HepG2 (cell line): ENCODE measurements at regions not wholly inside any gene's neighbourhood (a gene's known extent, or its start where the extent isn't known, plus 50 kb on each side); places are given as distances from the start of the nearest gene placed in this dataset.

Experiments used
- ATAC-seq: fragments of 200-7000 bp; cut with Tn5 transposase; 3 replicates; pipeline ENCODE4 v1.9.1; 2020; ENCODE audit warnings: mild to moderate bottlenecking, moderate library complexity
- BruUV-seq: library from RNA; stranded (reverse); fragments of 400-500 nt; replicated peaks from 2 replicates; lab custom pipeline; 2021; lab: Mats Ljungman, UMichigan
- CTCF ChIA-PET: fragments of 300-600 bp; formaldehyde crosslinking; extraction: SDS; loops from one replicate; lab custom pipeline; 2021; ENCODE audit warnings: low total read pairs, inconsistent platforms, low intra/inter-chr PET ratio; lab: Yijun Ruan, JAX
- POLR2A ChIA-PET: fragments of 350-600 bp; sonication (Branson Sonifier 250); formaldehyde crosslinking; loops from one replicate; lab custom pipeline; 2020; ENCODE audit warnings: antibody characterized with exemption, inconsistent platforms; lab: Yijun Ruan, JAX
- DNase-seq: peaks from one replicate; pipeline ENCODE4 v3.0.0-alpha.2; 2015; ENCODE audit warnings: low spot score
- FAIRE-seq: peaks from 3 replicates; lab custom pipeline; 2011; peaks lifted over from hg19 to GRCh38; lab: Jason Lieb, UNC
- H2AFZ ChIP-seq: one replicate; pipeline ENCODE4 v1.6.1; 2011; ENCODE audit warnings: low read length, inconsistent platforms
- H3K27ac ChIP-seq: fragments of 300-600 bp; 3 replicates; pipeline ENCODE4 v1.8.0; 2011; ENCODE audit warnings: mixed run types, mild to moderate bottlenecking, mixed read lengths, low read length, inconsistent platforms; ENCODE audit not compliant: insufficient read depth; ENCODE audit errors: extremely low read length
- H3K27me3 ChIP-seq, 2 experiments: fragments of 200-600 bp in 1 of 2; 2 replicates in 1 of 2; 3 replicates in 1 of 2; pipeline versions ENCODE4 v1.6.0 to v1.8.0; 2011; ENCODE audit warnings: low read length in 2 of 2, mild to moderate bottlenecking in 2 of 2, moderate library complexity in 2 of 2, inconsistent platforms in 1 of 2; ENCODE audit not compliant: insufficient read depth in 2 of 2, control insufficient read depth in 1 of 2
- H3K36me3 ChIP-seq, 2 experiments: fragments of 200-600 bp in 1 of 2; replicated peaks in 1 of 2; 2 replicates in 1 of 2; 3 replicates in 1 of 2; pipeline versions ENCODE4 v1.5.1 to v1.8.0; 2011; ENCODE audit warnings: low read length in 2 of 2, inconsistent platforms in 1 of 2; ENCODE audit not compliant: insufficient read depth in 2 of 2, control insufficient read depth in 1 of 2
- H3K4me1 ChIP-seq: 2 replicates; pipeline ENCODE4 v1.5.1; 2012; ENCODE audit warnings: low read length, inconsistent platforms; ENCODE audit not compliant: insufficient read depth
- H3K4me2 ChIP-seq: 2 replicates; pipeline ENCODE4 v1.6.0; 2011; ENCODE audit warnings: low read depth, low read length, inconsistent platforms
- H3K4me3 ChIP-seq, 3 experiments: fragments of 200-600 bp in 1 of 3; sonication (generic), shearing (Covaris generic) in 1 of 3; replicated peaks in 1 of 3; 2 replicates each; pipeline ENCODE4 v1.5.1; 2011 to 2016; ENCODE audit warnings: low read length in 3 of 3, inconsistent platforms in 2 of 3, low read depth in 2 of 3, mild to moderate bottlenecking in 2 of 3, control low read depth in 1 of 3, mixed read lengths in 1 of 3; ENCODE audit not compliant: insufficient read depth in 1 of 3
- H3K79me2 ChIP-seq: one replicate; pipeline ENCODE4 v1.6.1; 2011; ENCODE audit warnings: low read length, inconsistent platforms; ENCODE audit not compliant: insufficient read depth
- H3K9ac ChIP-seq: 2 replicates; pipeline ENCODE4 v1.6.0; 2011; ENCODE audit warnings: mild to moderate bottlenecking, low read depth, low read length, inconsistent platforms; ENCODE audit not compliant: insufficient read depth
- H3K9me3 ChIP-seq: 2 replicates; pipeline ENCODE4 v1.5.1; 2012; ENCODE audit warnings: mild to moderate bottlenecking, low read length
- H4K20me1 ChIP-seq: 2 replicates; pipeline ENCODE4 v1.6.0; 2011; ENCODE audit warnings: inconsistent platforms, mild to moderate bottlenecking, low read length, moderate library complexity; ENCODE audit not compliant: insufficient read depth
- CENPT ChIP-seq: sonication (generic); formaldehyde crosslinking; IDR thresholded peaks from 2 replicates; pipeline ENCODE4 v1.8.0; 2022; ENCODE audit warnings: low read depth, mild to moderate bottlenecking, moderate library complexity, missing genetic modification reagents
- CREB1 ChIP-seq, 2 experiments: fragments of 450-650 bp in 1 of 2; IDR thresholded peaks; 2 replicates each; pipeline ENCODE4 v1.6.1; 2016 to 2017; ENCODE audit warnings: control low read depth in 1 of 2, mild to moderate bottlenecking in 1 of 2, missing compliant biosample characterization in 1 of 2, missing genetic modification characterization in 1 of 2
- ELF1 ChIP-seq: sonication (generic); formaldehyde crosslinking; IDR thresholded peaks from 2 replicates; pipeline ENCODE4 v1.4.0; 2020; ENCODE audit warnings: missing genetic modification reagents
- FOXM1 ChIP-seq: sonication (generic); formaldehyde crosslinking; IDR thresholded peaks from 2 replicates; pipeline ENCODE4 v1.5.0; 2020; ENCODE audit warnings: missing genetic modification reagents
- FOXO1 ChIP-seq: sonication (generic); formaldehyde crosslinking; IDR thresholded peaks from 2 replicates; pipeline ENCODE4 v1.4.0; 2020; ENCODE audit warnings: missing genetic modification reagents
- HOXA9 ChIP-seq: sonication (generic); formaldehyde crosslinking; IDR thresholded peaks from 2 replicates; pipeline ENCODE4 v1.8.1; 2022; ENCODE audit warnings: missing genetic modification reagents, mild to moderate bottlenecking, moderate library complexity, borderline replicate concordance
- IKZF1 ChIP-seq: fragments of 450-650 bp; IDR thresholded peaks from 2 replicates; pipeline ENCODE4 v1.7.1; 2016
- MYPOP ChIP-seq: sonication (generic); formaldehyde crosslinking; IDR thresholded peaks from 2 replicates; pipeline ENCODE4 v1.8.1; 2023; ENCODE audit warnings: mild to moderate bottlenecking, moderate library complexity, missing genetic modification reagents
- SMARCE1 ChIP-seq: fragments of 450-650 bp; IDR thresholded peaks from 2 replicates; pipeline ENCODE4 v1.6.1; 2017; ENCODE audit warnings: borderline replicate concordance
- SSRP1 ChIP-seq: IDR thresholded peaks from 2 replicates; pipeline ENCODE4 v1.6.1; 2016; ENCODE audit warnings: control low read depth
- TRIM22 ChIP-seq: fragments of 450-650 bp; IDR thresholded peaks from 2 replicates; pipeline ENCODE4 v1.6.1; 2017
- WIZ ChIP-seq: sonication (generic); formaldehyde crosslinking; IDR thresholded peaks from 2 replicates; pipeline ENCODE4 v1.5.1; 2020; ENCODE audit warnings: mild to moderate bottlenecking, missing genetic modification reagents
- ZNF292 ChIP-seq: sonication (generic); formaldehyde crosslinking; IDR thresholded peaks from 2 replicates; pipeline ENCODE4 v1.8.1; 2022; ENCODE audit warnings: mild to moderate bottlenecking, low read depth, missing genetic modification reagents, borderline replicate concordance
- ZNF343 ChIP-seq: sonication (generic); formaldehyde crosslinking; IDR thresholded peaks from 2 replicates; pipeline ENCODE4 v1.4.0; 2020; ENCODE audit warnings: mild to moderate bottlenecking, missing genetic modification reagents
- ZNF746 ChIP-seq: sonication (generic); formaldehyde crosslinking; IDR thresholded peaks from 2 replicates; pipeline ENCODE4 v1.8.0; 2022; ENCODE audit warnings: mild to moderate bottlenecking, missing genetic modification reagents
- in situ Hi-C: cut with HindIII; loops from 2 replicates; pipeline ENCODE4 v1.10.0; 2017; ENCODE audit warnings: low pct_unique_long_range_greater_than_20kb; ENCODE audit not compliant: extremely low pct_ligation_motif_present
- intact Hi-C: fragments of 100-400 bp; cut with micrococcal nuclease; formaldehyde crosslinking; loops from one replicate; pipeline ENCODE4 v1.10.0; 2022; ENCODE audit not compliant: unreplicated experiment
- TF ChIP-seq, protein P1 (sequence below): sonication (generic); formaldehyde crosslinking; IDR thresholded peaks from 2 replicates; pipeline ENCODE4 v1.5.1; 2020; ENCODE audit warnings: missing genetic modification reagents, mild to moderate bottlenecking, borderline replicate concordance
- TF ChIP-seq, protein P2 (sequence below): sonication (generic); formaldehyde crosslinking; IDR thresholded peaks from 2 replicates; pipeline ENCODE4 v1.9.0; 2021; ENCODE audit warnings: missing genetic modification reagents, borderline replicate concordance
- TF ChIP-seq, protein P3 (sequence below): sonication (generic); formaldehyde crosslinking; IDR thresholded peaks from 2 replicates; pipeline ENCODE4 v1.4.0; 2020; ENCODE audit warnings: missing genetic modification reagents, borderline replicate concordance
- TF ChIP-seq, protein P4 (sequence below): sonication (generic); formaldehyde crosslinking; IDR thresholded peaks from 2 replicates; pipeline ENCODE4 v1.5.1; 2020; ENCODE audit warnings: missing genetic modification reagents, mild to moderate bottlenecking, borderline replicate concordance

- ATAC-seq (no peak), DNase-seq (no peak), FAIRE-seq (no peak)
- no TSS peak for BruUV-seq
- Histone ChIP-seq H3K27ac (no peak overlapping the region), H3K9me3 (no peaks in the 10 kb centered on the region), H3K9ac (no peak overlapping the region), H3K4me2 (no peak overlapping the region), H3K79me2 (no peaks in the 10 kb centered on the region), H3K36me3 (no peaks in the 10 kb centered on the region), H3K4me1 (no peaks in the 10 kb centered on the region), H3K4me3 (no peak overlapping the region), H4K20me1 (no peaks in the 10 kb centered on the region), H2AFZ (no peak overlapping the region), H3K27me3 (no peaks in the 10 kb centered on the region)
- in situ Hi-C loops: no loop called here
- POLR2A ChIA-PET: no interaction called here
- CTCF ChIA-PET: no interaction called here
- intact Hi-C loops: no loop called here
- TF ChIP-seq WIZ (CRISPR knock-in tag) (no peak), SMARCE1 (no peak), HOXA9 (CRISPR knock-in tag) (no peak), ZNF292 (no peak), TRIM22 (no peak), SSRP1 (no peak), MYPOP (CRISPR knock-in tag) (no peak), FOXO1 (CRISPR knock-in tag) (no peak), ZNF343 (CRISPR knock-in tag) (no peak), ZNF746 (CRISPR knock-in tag) (no peak), CENPT (CRISPR knock-in tag) (no peak), IKZF1 (no peak), ELF1 (CRISPR knock-in tag) (no peak), FOXM1 (CRISPR knock-in tag) (no peak), CREB1 (IDR thresholded peaks at IDR 0.05) (no peak), CREB1 (CRISPR knock-in tag; IDR thresholded peaks at IDR 0.05) (no peak)
- TF ChIP-seq, protein P1, sequence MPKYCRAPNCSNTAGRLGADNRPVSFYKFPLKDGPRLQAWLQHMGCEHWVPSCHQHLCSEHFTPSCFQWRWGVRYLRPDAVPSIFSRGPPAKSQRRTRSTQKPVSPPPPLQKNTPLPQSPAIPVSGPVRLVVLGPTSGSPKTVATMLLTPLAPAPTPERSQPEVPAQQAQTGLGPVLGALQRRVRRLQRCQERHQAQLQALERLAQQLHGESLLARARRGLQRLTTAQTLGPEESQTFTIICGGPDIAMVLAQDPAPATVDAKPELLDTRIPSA: no peak
- TF ChIP-seq, protein P2, sequence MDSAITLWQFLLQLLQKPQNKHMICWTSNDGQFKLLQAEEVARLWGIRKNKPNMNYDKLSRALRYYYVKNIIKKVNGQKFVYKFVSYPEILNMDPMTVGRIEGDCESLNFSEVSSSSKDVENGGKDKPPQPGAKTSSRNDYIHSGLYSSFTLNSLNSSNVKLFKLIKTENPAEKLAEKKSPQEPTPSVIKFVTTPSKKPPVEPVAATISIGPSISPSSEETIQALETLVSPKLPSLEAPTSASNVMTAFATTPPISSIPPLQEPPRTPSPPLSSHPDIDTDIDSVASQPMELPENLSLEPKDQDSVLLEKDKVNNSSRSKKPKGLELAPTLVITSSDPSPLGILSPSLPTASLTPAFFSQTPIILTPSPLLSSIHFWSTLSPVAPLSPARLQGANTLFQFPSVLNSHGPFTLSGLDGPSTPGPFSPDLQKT (CRISPR knock-in tag): no peak
- TF ChIP-seq, protein P3, sequence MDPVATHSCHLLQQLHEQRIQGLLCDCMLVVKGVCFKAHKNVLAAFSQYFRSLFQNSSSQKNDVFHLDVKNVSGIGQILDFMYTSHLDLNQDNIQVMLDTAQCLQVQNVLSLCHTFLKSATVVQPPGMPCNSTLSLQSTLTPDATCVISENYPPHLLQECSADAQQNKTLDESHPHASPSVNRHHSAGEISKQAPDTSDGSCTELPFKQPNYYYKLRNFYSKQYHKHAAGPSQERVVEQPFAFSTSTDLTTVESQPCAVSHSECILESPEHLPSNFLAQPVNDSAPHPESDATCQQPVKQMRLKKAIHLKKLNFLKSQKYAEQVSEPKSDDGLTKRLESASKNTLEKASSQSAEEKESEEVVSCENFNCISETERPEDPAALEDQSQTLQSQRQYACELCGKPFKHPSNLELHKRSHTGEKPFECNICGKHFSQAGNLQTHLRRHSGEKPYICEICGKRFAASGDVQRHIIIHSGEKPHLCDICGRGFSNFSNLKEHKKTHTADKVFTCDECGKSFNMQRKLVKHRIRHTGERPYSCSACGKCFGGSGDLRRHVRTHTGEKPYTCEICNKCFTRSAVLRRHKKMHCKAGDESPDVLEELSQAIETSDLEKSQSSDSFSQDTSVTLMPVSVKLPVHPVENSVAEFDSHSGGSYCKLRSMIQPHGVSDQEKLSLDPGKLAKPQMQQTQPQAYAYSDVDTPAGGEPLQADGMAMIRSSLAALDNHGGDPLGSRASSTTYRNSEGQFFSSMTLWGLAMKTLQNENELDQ (CRISPR knock-in tag): no peak
- TF ChIP-seq, protein P4, sequence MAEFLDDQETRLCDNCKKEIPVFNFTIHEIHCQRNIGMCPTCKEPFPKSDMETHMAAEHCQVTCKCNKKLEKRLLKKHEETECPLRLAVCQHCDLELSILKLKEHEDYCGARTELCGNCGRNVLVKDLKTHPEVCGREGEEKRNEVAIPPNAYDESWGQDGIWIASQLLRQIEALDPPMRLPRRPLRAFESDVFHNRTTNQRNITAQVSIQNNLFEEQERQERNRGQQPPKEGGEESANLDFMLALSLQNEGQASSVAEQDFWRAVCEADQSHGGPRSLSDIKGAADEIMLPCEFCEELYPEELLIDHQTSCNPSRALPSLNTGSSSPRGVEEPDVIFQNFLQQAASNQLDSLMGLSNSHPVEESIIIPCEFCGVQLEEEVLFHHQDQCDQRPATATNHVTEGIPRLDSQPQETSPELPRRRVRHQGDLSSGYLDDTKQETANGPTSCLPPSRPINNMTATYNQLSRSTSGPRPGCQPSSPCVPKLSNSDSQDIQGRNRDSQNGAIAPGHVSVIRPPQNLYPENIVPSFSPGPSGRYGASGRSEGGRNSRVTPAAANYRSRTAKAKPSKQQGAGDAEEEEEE (CRISPR knock-in tag): no peak
Measured at GRCh38 chr7:22653951-22654350, 73.0 kb upstream of the IL6 start.
